ENCODE measurements at regions not wholly inside any gene's neighbourhood (a gene's known extent, or its start where the extent isn't known, plus 50 kb on each side); places are given as distances from the start of the nearest gene placed in this dataset.

DNA sequence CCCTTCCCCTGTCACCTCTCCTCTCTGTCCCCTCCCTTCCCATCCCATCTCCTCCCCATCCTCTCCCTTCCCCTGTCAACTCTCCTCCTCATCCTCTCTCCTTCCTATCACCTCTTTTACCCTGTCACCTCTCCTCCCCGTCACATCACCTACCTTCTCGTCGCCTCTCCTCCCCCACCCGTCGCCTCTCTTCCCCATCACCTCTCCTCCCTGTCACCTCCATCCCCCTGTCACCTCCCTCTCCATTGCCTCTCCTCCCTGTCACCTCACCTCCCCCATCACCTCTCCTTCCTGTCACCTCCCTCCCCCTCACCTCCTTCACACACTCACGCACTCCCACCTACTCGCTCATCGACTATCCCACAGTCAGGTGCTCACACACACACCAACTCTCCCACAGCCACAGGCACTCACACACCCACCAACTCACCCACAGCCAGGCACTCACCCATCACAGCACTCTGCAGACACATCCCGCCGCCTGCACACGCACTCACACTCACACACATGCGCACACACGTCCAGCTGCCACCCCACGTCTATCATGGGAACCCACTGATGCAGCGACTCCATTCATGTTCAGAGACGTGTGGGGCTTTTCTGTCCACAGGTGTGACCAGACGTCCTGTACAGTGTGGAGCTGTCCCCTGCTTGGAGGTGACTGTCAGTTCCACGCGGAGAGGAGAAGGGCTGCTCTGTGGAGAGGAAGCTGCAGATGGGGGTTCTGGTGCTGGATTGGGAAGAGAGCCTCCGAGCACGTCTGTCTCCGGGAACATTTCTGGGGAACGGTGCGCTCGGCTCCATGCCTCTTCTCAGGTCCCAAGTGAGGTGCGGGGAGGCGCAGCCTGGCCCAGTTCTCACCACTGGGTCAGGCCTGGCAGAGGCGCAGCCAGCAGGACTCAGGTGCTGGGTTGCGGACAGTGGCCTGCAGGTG is 184.3 kb downstream of the TTLL2 start:
- CTCF ChIA-PET: no interaction called here
- Histone ChIP-seq H2AFZ (no peak overlapping the region), H3K79me2 (ENCODE audit: low read depth) (no peaks in the 10 kb centered on the region), H3K4me1 (replicated peaks; ENCODE audit: insufficient read depth) (no peaks in the 10 kb centered on the region), H3K36me3 (ENCODE audit: low read depth) (no peaks in the 10 kb centered on the region), H4K20me1 (ENCODE audit: insufficient read depth) (no peaks in the 10 kb centered on the region), H3K9me2 (ENCODE audit: insufficient read depth) (no peaks in the 10 kb centered on the region), H3K9me3 (ENCODE audit: insufficient read depth, low read depth) (no peaks in the 10 kb centered on the region), H3K27ac (no peak overlapping the region), H3K4me3 (no peak overlapping the region), H3F3A (ENCODE audit: insufficient read depth, low read depth) (no peaks in the 10 kb centered on the region), H3K27me3 (ENCODE audit: insufficient read depth, low read depth) (peaks cover 68% of the 10 kb centered on the region), H3K4me2 (no peak overlapping the region)
- POLR2A ChIA-PET (ENCODE audit: unreplicated experiment): no interaction called here
- no peak for TF ChIP-seq EZH2 (IDR thresholded peaks at IDR 0.05; ENCODE audit: low read depth)
- TF ChIP-seq, protein P1, sequence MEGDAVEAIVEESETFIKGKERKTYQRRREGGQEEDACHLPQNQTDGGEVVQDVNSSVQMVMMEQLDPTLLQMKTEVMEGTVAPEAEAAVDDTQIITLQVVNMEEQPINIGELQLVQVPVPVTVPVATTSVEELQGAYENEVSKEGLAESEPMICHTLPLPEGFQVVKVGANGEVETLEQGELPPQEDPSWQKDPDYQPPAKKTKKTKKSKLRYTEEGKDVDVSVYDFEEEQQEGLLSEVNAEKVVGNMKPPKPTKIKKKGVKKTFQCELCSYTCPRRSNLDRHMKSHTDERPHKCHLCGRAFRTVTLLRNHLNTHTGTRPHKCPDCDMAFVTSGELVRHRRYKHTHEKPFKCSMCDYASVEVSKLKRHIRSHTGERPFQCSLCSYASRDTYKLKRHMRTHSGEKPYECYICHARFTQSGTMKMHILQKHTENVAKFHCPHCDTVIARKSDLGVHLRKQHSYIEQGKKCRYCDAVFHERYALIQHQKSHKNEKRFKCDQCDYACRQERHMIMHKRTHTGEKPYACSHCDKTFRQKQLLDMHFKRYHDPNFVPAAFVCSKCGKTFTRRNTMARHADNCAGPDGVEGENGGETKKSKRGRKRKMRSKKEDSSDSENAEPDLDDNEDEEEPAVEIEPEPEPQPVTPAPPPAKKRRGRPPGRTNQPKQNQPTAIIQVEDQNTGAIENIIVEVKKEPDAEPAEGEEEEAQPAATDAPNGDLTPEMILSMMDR (conservative IDR thresholded peaks at IDR 0.05): no peak
- no peak for DNase-seq
- BruUV-seq (replicated peaks): no TSS peak
- intact Hi-C loops (cut with micrococcal nuclease; ENCODE audit: unreplicated experiment): no loop called here

DNA sequence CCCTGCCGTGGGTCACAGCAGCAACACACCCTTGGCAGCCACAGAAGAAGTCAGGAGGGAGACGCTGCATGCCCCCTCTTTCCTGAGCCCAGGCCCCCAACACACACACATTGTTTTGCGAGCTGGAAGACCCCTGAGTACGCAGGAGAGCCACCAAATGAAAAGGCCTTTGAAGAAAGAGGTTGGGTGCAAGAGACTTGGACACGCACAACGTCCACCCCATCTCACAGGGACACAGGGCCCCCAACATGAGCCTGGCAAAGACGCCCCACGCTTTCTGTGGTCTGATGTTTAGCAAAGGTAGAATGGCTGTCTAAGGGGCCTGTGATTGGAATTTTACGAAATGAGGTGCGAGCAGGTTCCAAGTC is 185.0 kb downstream of the TTLL2 start:
- Histone ChIP-seq H3K9me3 (ENCODE audit: insufficient read depth, low read depth) (no peaks in the 10 kb centered on the region), H3K27ac (no peak overlapping the region), H3K36me3 (ENCODE audit: low read depth) (no peaks in the 10 kb centered on the region), H3K4me1 (replicated peaks; ENCODE audit: insufficient read depth) (no peaks in the 10 kb centered on the region), H3K9me2 (ENCODE audit: insufficient read depth) (no peaks in the 10 kb centered on the region), H2AFZ (no peak overlapping the region), H4K20me1 (ENCODE audit: insufficient read depth) (no peaks in the 10 kb centered on the region), H3K4me3 (no peak overlapping the region), H3K27me3 (ENCODE audit: insufficient read depth, low read depth) (peaks cover 67% of the 10 kb centered on the region), H3K4me2 (no peak overlapping the region), H3F3A (ENCODE audit: insufficient read depth, low read depth) (no peaks in the 10 kb centered on the region), H3K79me2 (ENCODE audit: low read depth) (no peaks in the 10 kb centered on the region)
- TF ChIP-seq EZH2 (IDR thresholded peaks at IDR 0.05; ENCODE audit: low read depth): no peak
- TF ChIP-seq, protein P1 (conservative IDR thresholded peaks at IDR 0.05): no peak
- intact Hi-C loops (cut with micrococcal nuclease; ENCODE audit: unreplicated experiment): no loop called here
- ChIA-PET CTCF (no interaction called here), POLR2A (ENCODE audit: unreplicated experiment) (no interaction called here)
- DNase-seq: no peak
- no TSS peak for BruUV-seq (replicated peaks)

DNA sequence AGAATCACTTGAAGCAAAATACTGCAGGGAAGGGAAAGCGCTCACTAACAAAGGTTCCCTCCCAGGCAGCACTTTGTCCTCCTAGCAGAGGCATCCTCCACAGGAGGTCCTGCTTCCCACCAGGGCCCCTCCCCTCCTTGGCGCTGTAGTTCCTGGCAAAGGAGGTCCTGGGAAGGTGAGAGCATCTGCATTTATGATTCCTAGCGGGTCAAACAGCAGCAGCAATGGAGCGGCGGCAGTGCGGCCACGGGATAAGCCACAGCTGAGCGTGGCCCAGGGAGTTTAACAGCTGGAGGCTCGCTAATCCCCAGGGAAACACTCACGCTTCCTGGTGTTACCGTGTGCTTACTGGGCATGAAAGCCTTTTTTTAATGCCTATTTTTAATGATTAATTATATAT is 185.8 kb downstream of the TTLL2 start:
- H3K27ac ChIP-seq: no peak overlapping the region
- H3K9me3 ChIP-seq (ENCODE audit: insufficient read depth, low read depth): no peaks in the 10 kb centered on the region
- ChIA-PET CTCF (no interaction called here), POLR2A (ENCODE audit: unreplicated experiment) (no interaction called here)
- no peaks in the 10 kb centered on the region for H4K20me1 ChIP-seq (ENCODE audit: insufficient read depth)
- no peak overlapping the region for H3K4me2 ChIP-seq
- H3K4me3 ChIP-seq: no peak overlapping the region
- no peaks in the 10 kb centered on the region for H3F3A ChIP-seq (ENCODE audit: insufficient read depth, low read depth)
- no peaks in the 10 kb centered on the region for H3K4me1 ChIP-seq (replicated peaks; ENCODE audit: insufficient read depth)
- intact Hi-C loops (cut with micrococcal nuclease; ENCODE audit: unreplicated experiment): no loop called here
- TF ChIP-seq EZH2 (IDR thresholded peaks at IDR 0.05; ENCODE audit: low read depth): no peak
- TF ChIP-seq, protein P1 (conservative IDR thresholded peaks at IDR 0.05): no peak
- no peak overlapping the region for H2AFZ ChIP-seq
- peaks cover 59% of the 10 kb centered on the region for H3K27me3 ChIP-seq (ENCODE audit: insufficient read depth, low read depth)
- H3K79me2 ChIP-seq (ENCODE audit: low read depth): no peaks in the 10 kb centered on the region
- no TSS peak for BruUV-seq (replicated peaks)
- no peak for DNase-seq
- no peaks in the 10 kb centered on the region for H3K36me3 ChIP-seq (ENCODE audit: low read depth)
- H3K9me2 ChIP-seq (ENCODE audit: insufficient read depth): no peaks in the 10 kb centered on the region

Measured in PC-9 (cell line).